ENCODE measurements at regions not wholly inside any gene's neighbourhood (a gene's known extent, or its start where the extent isn't known, plus 50 kb on each side); places are given as distances from the start of the nearest gene placed in this dataset.

GRCh38 chr5:111851631-111852548, 94.9 kb upstream of the NREP start:
- TF ChIP-seq CTCF (IDR thresholded peaks at IDR 0.05) (no peak), POLR2A (IDR thresholded peaks at IDR 0.05) (no peak)
- H3K9me3 ChIP-seq, result no peaks in the 10 kb centered on the region
- no peaks in the 10 kb centered on the region for H3K27me3 ChIP-seq
- no peaks in the 10 kb centered on the region for H3K4me1 ChIP-seq
- H3K4me3 ChIP-seq, result no peak overlapping the region
- H3K27ac ChIP-seq, result no peak overlapping the region
- no peaks in the 10 kb centered on the region for H3K36me3 ChIP-seq
- intact Hi-C loops (cut with DNase I), result no loop called here
- 72 to 73% methylated on average over 4 of the region's 4 CpGs for WGBS, 2 donors
- no peak for DNase-seq

- no peak for DNase-seq
Observed at GRCh38 chr5:111848476-111848875, 91.5 kb upstream of the NREP start.

DNA sequence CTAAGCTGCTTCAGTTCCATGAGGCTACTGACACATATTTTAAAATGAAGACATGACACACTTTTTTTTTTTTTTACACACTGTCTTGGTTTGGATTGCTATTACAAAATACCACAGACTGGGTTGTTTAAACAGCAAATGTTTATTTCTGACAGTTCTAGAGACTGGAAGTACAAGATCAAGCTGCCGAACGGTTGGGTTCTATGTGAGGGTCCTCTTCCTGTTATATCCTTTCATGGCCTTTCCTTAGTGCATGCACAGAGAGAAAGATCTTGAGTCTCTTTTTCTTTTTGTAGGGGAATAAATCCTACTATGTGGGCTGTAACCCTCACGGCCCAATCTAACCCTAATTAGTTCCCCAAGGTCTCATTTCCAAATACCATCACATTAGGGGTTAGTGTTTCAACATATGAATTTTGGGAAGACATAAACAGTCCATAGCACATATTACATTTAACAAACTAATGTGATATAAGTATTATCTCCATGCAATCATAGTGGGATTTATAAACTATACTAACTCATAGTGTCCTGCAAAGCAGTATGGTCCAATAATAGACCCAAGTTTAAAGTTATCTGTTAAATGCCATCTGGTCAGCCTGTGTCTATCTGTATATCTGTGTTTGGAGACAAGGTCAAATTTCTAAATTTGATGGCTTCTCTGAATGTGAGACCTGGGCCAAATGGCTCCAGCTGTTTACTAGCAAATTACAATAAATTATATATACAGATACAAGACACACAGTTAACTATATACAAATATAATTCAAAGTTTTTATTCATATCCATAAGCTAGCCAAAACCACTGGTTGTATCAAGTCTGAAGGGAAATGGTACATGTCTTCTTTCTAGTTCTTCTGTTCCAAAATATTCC, 90.3 kb upstream of the NREP start:
- no peak overlapping the region for H3K27ac ChIP-seq
- H3K4me3 ChIP-seq, result no peak overlapping the region
- H3K27me3 ChIP-seq, result no peaks in the 10 kb centered on the region
- no peak for TF ChIP-seq POLR2A (IDR thresholded peaks at IDR 0.05)
- TF ChIP-seq CTCF (IDR thresholded peaks at IDR 0.05), result no peak
- H3K4me1 ChIP-seq, result no peaks in the 10 kb centered on the region
- WGBS, 2 donors, result 80 to 88% methylated on average over 3 of the region's 3 CpGs
- intact Hi-C loops (cut with DNase I), result no loop called here
- H3K9me3 ChIP-seq, result no peaks in the 10 kb centered on the region
- no peaks in the 10 kb centered on the region for H3K36me3 ChIP-seq
- no peak for DNase-seq

More at GRCh38 chr5:111848476-111848875, 91.5 kb upstream of the NREP start:
- Histone ChIP-seq H3K9me3 (no peaks in the 10 kb centered on the region), H3K4me3 (no peak overlapping the region), H3K36me3 (no peaks in the 10 kb centered on the region), H3K27me3 (no peaks in the 10 kb centered on the region), H3K4me1 (no peaks in the 10 kb centered on the region), H3K27ac (no peak overlapping the region)
- WGBS, 2 donors, result 33 to 44% methylated on average over 3 of the region's 3 CpGs
- intact Hi-C loops (cut with DNase I), result no loop called here
- no peak for TF ChIP-seq CTCF (IDR thresholded peaks at IDR 0.05)
- no peak for TF ChIP-seq POLR2A (IDR thresholded peaks at IDR 0.05)

DNA sequence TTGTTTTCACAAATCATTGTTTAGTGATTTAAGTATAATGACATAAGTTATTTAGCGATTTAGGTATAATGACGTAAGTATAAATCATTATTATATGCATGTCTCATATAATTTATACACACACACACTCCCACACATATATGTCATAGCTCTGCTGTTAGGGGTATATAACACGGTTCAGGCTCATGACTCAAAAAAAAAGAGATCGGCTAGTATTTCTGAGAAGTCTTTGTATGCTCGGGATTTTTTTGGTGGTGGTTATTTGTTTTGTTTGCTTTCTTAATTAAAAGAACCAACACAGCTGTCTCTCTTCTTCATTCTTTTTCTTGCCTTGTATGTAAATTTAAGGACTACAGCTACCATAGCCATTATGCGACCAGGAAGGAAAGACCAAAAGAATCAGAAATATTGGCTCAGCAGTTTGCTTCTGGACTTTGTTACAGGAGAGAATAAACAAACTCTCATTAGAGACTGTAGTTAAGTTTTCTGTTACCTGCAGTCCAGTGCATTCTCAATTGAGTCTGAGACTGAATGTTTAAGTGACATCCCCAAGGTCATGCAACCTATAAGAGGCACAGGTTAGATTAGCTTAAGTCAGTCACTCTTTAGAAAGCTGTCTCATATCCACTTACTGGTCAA, 83.2 kb upstream of the NREP start:
- H3K4me3 ChIP-seq, result no peak overlapping the region
- no peaks in the 10 kb centered on the region for H3K9me3 ChIP-seq
- 72 to 86% methylated on average over 6 of the region's 6 CpGs for WGBS, 2 donors
- TF ChIP-seq POLR2A (IDR thresholded peaks at IDR 0.05) (no peak), CTCF (IDR thresholded peaks at IDR 0.05) (no peak)
- intact Hi-C loops (cut with DNase I), result no loop called here
- DNase-seq, result no peak
- H3K4me1 ChIP-seq, result no peaks in the 10 kb centered on the region
- H3K27ac ChIP-seq, result no peak overlapping the region
- H3K27me3 ChIP-seq, result no peaks in the 10 kb centered on the region
- H3K36me3 ChIP-seq, result no peaks in the 10 kb centered on the region

All from esophagus squamous epithelium (tissue), 5 donors.